ENCODE measurements at regions not wholly inside any gene's neighbourhood (a gene's known extent, or its start where the extent isn't known, plus 50 kb on each side); places are given as distances from the start of the nearest gene placed in this dataset.

DNA sequence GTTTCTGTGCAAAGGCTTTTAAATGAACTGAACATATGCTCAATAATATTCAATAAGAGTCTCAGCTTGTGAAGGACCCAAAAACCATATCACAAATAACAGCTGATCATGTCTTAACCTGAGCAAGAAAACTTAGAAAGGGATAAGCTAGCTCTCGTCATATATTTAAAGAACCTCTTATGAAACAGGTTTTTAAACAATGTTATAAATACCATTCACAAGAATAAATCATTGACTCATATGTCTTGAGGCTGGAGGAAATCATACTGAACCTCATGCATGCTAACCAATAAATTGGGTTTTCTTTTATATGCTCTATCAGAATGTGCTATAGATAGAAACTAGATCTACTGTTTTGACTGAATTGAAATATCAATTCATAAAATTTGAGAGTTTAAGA, 426.9 kb downstream of the NOVA1 start:
- TF ChIP-seq, protein P1, sequence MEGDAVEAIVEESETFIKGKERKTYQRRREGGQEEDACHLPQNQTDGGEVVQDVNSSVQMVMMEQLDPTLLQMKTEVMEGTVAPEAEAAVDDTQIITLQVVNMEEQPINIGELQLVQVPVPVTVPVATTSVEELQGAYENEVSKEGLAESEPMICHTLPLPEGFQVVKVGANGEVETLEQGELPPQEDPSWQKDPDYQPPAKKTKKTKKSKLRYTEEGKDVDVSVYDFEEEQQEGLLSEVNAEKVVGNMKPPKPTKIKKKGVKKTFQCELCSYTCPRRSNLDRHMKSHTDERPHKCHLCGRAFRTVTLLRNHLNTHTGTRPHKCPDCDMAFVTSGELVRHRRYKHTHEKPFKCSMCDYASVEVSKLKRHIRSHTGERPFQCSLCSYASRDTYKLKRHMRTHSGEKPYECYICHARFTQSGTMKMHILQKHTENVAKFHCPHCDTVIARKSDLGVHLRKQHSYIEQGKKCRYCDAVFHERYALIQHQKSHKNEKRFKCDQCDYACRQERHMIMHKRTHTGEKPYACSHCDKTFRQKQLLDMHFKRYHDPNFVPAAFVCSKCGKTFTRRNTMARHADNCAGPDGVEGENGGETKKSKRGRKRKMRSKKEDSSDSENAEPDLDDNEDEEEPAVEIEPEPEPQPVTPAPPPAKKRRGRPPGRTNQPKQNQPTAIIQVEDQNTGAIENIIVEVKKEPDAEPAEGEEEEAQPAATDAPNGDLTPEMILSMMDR (IDR thresholded peaks at IDR 0.05), result no peak
- TF ChIP-seq POLR2A (IDR thresholded peaks at IDR 0.05), result no peak
